ENCODE measurements at regions not wholly inside any gene's neighbourhood (a gene's known extent, or its start where the extent isn't known, plus 50 kb on each side); places are given as distances from the start of the nearest gene placed in this dataset.
A peak's percentile ranks its signal among the peaks of the same experiment; 100 is the strongest.

DNA sequence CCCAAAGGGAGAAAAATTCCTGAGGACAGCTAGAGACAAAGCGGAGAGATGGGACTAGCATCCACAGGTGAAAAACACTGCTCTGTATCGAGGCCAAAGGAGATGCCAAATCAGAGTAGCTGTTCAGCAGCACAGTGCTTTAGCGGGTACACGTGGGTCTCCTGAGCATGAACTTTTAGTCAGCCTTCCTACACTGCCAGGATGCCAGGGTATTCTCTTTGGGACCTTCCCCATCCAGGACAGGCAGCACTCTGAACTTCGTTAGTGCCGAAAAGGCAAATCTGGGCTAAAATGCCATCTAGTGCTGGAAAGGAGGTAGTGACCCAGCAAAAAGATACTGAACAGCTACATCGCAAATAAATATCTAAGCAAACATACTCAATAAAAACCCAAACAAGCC is 64.9 kb downstream of the C6orf58 start:
- DNase-seq (ENCODE audit: low read depth in 1 of 2, low spot score in 1 of 2), result peak in 1 of 2 donors; percentile 0
